Gastrocnemius medialis (tissue), 4 donors: ENCODE measurements at regions not wholly inside any gene's neighbourhood (a gene's known extent, or its start where the extent isn't known, plus 50 kb on each side); places are given as distances from the start of the nearest gene placed in this dataset.

Source experiments
- ATAC-seq, 2 donors: fragments of 150-250 bp; one replicate each; pipeline ENCODE4 v1.9.1; 2016
- DNase-seq, 2 donors: peaks; one replicate each; pipeline ENCODE4 v3.0.0-alpha.2; 2019
- H3K27ac ChIP-seq, 4 donors: fragments of 200-600 bp; sonication (generic); 1 replicate in 1 of 4; 2 replicates in 3 of 4; pipeline ENCODE4 v1.5.1; 2016 to 2018; ENCODE audit warnings: mild to moderate bottlenecking in 2 of 4, moderate library complexity in 1 of 4
- H3K27me3 ChIP-seq, 3 donors: fragments of 200-600 bp; sonication (generic) in 2 of 3; 1 replicate in 1 of 3; 2 replicates in 2 of 3; pipeline versions ENCODE4 v1.5.1 to v1.6.0; 2016 to 2019; ENCODE audit warnings: mild to moderate bottlenecking in 1 of 3, moderate library complexity in 1 of 3
- H3K36me3 ChIP-seq, 2 donors: fragments of 200-600 bp; sonication (generic) in 1 of 2; one replicate each; pipeline ENCODE4 v1.5.1; 2017 to 2018
- H3K4me1 ChIP-seq, 2 donors: fragments of 200-600 bp; sonication (generic) in 1 of 2; one replicate each; pipeline ENCODE4 v1.5.1; 2016 to 2017; ENCODE audit warnings: mild to moderate bottlenecking in 2 of 2
- H3K4me3 ChIP-seq, 4 donors: fragments of 200-600 bp; sonication (generic) in 3 of 4; 1 replicate in 1 of 4; 2 replicates in 3 of 4; pipeline ENCODE4 v1.5.1; 2016 to 2019; ENCODE audit warnings: mild to moderate bottlenecking in 2 of 4
- H3K9me3 ChIP-seq, 3 donors: fragments of 200-600 bp; sonication (generic) in 2 of 3; 1 replicate in 1 of 3; 2 replicates in 2 of 3; pipeline ENCODE4 v1.5.1; 2016 to 2019
- CTCF ChIP-seq, 5 experiments: fragments of 450-650 bp in 3 of 5; fragments of 200-600 bp in 2 of 5; sonication (generic) in 2 of 5; IDR thresholded peaks in 4 of 5; conservative IDR thresholded peaks in 1 of 5; 1 replicate in 4 of 5; 2 replicates in 1 of 5; pipeline ENCODE4 v1.5.1; 2016 to 2019; ENCODE audit warnings: antibody characterized with exemption in 5 of 5, mild to moderate bottlenecking in 3 of 5, moderate library complexity in 3 of 5
- POLR2A ChIP-seq, 2 donors: fragments of 450-650 bp; IDR thresholded peaks; one replicate each; pipeline ENCODE4 v1.6.1; 2017; ENCODE audit warnings: antibody characterized with exemption in 2 of 2, mild to moderate bottlenecking in 2 of 2, moderate library complexity in 2 of 2
- in situ Hi-C, 4 donors: fragments of 200-750 bp; cut with MboI; loops; one replicate each; pipeline versions ENCODE4 v1.15.0 to v1.8.0; 2017; ENCODE audit warnings: low sequenced_read_pairs in 4 of 4
- intact Hi-C: fragments of 100-400 bp; cut with DNase I; formaldehyde crosslinking; loops from one replicate; pipeline ENCODE4 v1.15.1; 2023; ENCODE audit warnings: low total_unique reads

- in situ Hi-C loops = no loop called here
- TF ChIP-seq POLR2A (IDR thresholded peaks at IDR 0.05) = no peak
- TF ChIP-seq CTCF (IDR thresholded peaks at IDR 0.05 in 4 of 5, conservative IDR thresholded peaks at IDR 0.05 in 1 of 5) = no peak
Measured at GRCh38 chr20:21921251-21921650, 215.8 kb downstream of the PAX1 start.

GRCh38 chr20:21920211-21920610, 214.7 kb downstream of the PAX1 start:
- DNase-seq = no peak
- H3K9me3 ChIP-seq = no peaks in the 10 kb centered on the region
- no peak for TF ChIP-seq POLR2A (IDR thresholded peaks at IDR 0.05)
- H3K27me3 ChIP-seq = no peaks in the 10 kb centered on the region
- in situ Hi-C loops = no loop called here
- no peaks in the 10 kb centered on the region for H3K36me3 ChIP-seq
- H3K4me1 ChIP-seq = no peaks in the 10 kb centered on the region
- no peak overlapping the region for H3K4me3 ChIP-seq
- H3K27ac ChIP-seq = no peak overlapping the region
- ATAC-seq = no peak
- intact Hi-C loops = no loop called here

More at GRCh38 chr20:21921251-21921650, 215.8 kb downstream of the PAX1 start:
- H3K9me3 ChIP-seq = no peaks in the 10 kb centered on the region
- DNase-seq (no peak), ATAC-seq (no peak)
- H3K4me3 ChIP-seq = no peak overlapping the region
- H3K27ac ChIP-seq = no peak overlapping the region
- no peaks in the 10 kb centered on the region for H3K36me3 ChIP-seq
- no peaks in the 10 kb centered on the region for H3K4me1 ChIP-seq
- H3K27me3 ChIP-seq = no peaks in the 10 kb centered on the region
- intact Hi-C loops = no loop called here

GRCh38 chr20:21918398-21918797, 212.9 kb downstream of the PAX1 start:
- Histone ChIP-seq H3K9me3 (no peaks in the 10 kb centered on the region), H3K36me3 (no peaks in the 10 kb centered on the region), H3K4me3 (no peak overlapping the region), H3K27ac (no peak overlapping the region), H3K27me3 (no peaks in the 10 kb centered on the region), H3K4me1 (no peaks in the 10 kb centered on the region)
- TF ChIP-seq POLR2A (IDR thresholded peaks at IDR 0.05) (no peak), CTCF (IDR thresholded peaks at IDR 0.05 in 4 of 5, conservative IDR thresholded peaks at IDR 0.05 in 1 of 5) (no peak)
- in situ Hi-C loops (no loop called here), intact Hi-C loops (no loop called here)
- no peak for DNase-seq
- no peak for ATAC-seq

- DNase-seq (no peak), ATAC-seq (no peak)
- intact Hi-C loops (no loop called here), in situ Hi-C loops (no loop called here)
- TF ChIP-seq POLR2A (IDR thresholded peaks at IDR 0.05) = no peak
- H3K27ac ChIP-seq = no peak overlapping the region
- no peaks in the 10 kb centered on the region for H3K4me1 ChIP-seq
- H3K9me3 ChIP-seq = no peaks in the 10 kb centered on the region
- H3K4me3 ChIP-seq = no peak overlapping the region
- H3K27me3 ChIP-seq = no peaks in the 10 kb centered on the region
- H3K36me3 ChIP-seq = no peaks in the 10 kb centered on the region
Measured at GRCh38 chr20:21902391-21902790, 196.9 kb downstream of the PAX1 start.

- Histone ChIP-seq H3K4me1 (no peaks in the 10 kb centered on the region), H3K4me3 (no peak overlapping the region), H3K9me3 (no peaks in the 10 kb centered on the region), H3K27ac (no peak overlapping the region), H3K27me3 (no peaks in the 10 kb centered on the region), H3K36me3 (no peaks in the 10 kb centered on the region)
- peak; percentile 12 to 36 for DNase-seq
- in situ Hi-C loops (no loop called here), intact Hi-C loops (no loop called here)
- peak in 1 of 2 donors; percentile 58 for ATAC-seq
- no peak for TF ChIP-seq POLR2A (IDR thresholded peaks at IDR 0.05)
- no peak for TF ChIP-seq CTCF (IDR thresholded peaks at IDR 0.05 in 4 of 5, conservative IDR thresholded peaks at IDR 0.05 in 1 of 5)
Measured at GRCh38 chr20:21901470-21902275, 196.2 kb downstream of the PAX1 start.
